ENCODE measurements at regions not wholly inside any gene's neighbourhood (a gene's known extent, or its start where the extent isn't known, plus 50 kb on each side); places are given as distances from the start of the nearest gene placed in this dataset.

DNA sequence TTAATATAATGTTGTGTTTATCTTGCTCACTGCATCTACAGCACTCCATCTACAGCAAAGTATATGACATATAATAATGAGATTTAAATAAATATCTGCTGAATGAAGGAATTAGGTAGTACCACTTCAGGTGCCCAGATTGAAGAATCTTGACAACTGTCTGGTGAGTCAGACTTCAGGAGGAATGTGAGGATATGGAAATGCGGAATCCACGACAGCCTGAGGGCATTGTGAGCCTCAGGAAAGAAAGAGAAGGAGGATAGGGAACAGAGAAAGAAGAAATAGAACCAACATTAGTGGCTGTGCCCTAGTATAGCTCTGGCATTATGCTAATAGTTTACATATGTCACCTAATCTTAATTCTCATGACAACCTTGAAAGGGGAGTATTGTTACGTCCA, 304.4 kb downstream of the AASDHPPT start:
- TF ChIP-seq EZH2 (IDR thresholded peaks at IDR 0.05; ENCODE audit: borderline replicate concordance, low read depth, low read length, poor library complexity, severe bottlenecking) = no peak
- TF ChIP-seq, protein P1, sequence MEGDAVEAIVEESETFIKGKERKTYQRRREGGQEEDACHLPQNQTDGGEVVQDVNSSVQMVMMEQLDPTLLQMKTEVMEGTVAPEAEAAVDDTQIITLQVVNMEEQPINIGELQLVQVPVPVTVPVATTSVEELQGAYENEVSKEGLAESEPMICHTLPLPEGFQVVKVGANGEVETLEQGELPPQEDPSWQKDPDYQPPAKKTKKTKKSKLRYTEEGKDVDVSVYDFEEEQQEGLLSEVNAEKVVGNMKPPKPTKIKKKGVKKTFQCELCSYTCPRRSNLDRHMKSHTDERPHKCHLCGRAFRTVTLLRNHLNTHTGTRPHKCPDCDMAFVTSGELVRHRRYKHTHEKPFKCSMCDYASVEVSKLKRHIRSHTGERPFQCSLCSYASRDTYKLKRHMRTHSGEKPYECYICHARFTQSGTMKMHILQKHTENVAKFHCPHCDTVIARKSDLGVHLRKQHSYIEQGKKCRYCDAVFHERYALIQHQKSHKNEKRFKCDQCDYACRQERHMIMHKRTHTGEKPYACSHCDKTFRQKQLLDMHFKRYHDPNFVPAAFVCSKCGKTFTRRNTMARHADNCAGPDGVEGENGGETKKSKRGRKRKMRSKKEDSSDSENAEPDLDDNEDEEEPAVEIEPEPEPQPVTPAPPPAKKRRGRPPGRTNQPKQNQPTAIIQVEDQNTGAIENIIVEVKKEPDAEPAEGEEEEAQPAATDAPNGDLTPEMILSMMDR (conservative IDR thresholded peaks at IDR 0.05; ENCODE audit: low read depth, low read length) = no peak

Measured in A673 (cell line).